Right cardiac atrium (tissue), 5 donors: ENCODE measurements at regions not wholly inside any gene's neighbourhood (a gene's known extent, or its start where the extent isn't known, plus 50 kb on each side); places are given as distances from the start of the nearest gene placed in this dataset.

Experiments
- ATAC-seq, 2 donors: fragments of 200-7000 bp; cut with Tn5 transposase; one replicate each; pipeline versions ENCODE4 v1.8.0 to v1.9.1; 2020; ENCODE audit warnings: moderate library complexity in 2 of 2, mild to moderate bottlenecking in 1 of 2
- DNase-seq, 3 donors: peaks; one replicate each; pipeline ENCODE4 v3.0.0-alpha.2; 2020
- H3K27ac ChIP-seq: one replicate; pipeline ENCODE4 v1.5.1; 2013; ENCODE audit warnings: mild to moderate bottlenecking, low read length, control low read depth, moderate library complexity
- H3K27me3 ChIP-seq: one replicate; pipeline ENCODE4 v1.6.1; 2013; ENCODE audit not compliant: control insufficient read depth, insufficient read depth
- H3K4me1 ChIP-seq: one replicate; pipeline ENCODE4 v1.6.1; 2013; ENCODE audit warnings: low read length; ENCODE audit not compliant: control insufficient read depth, insufficient read depth
- H3K4me3 ChIP-seq: one replicate; pipeline ENCODE4 v1.5.1; 2013; ENCODE audit warnings: low read length, control low read depth
- H3K9me3 ChIP-seq: one replicate; pipeline ENCODE4 v1.6.1; 2013; ENCODE audit warnings: low read length; ENCODE audit not compliant: control insufficient read depth
- WGBS: extraction: QIAGEN DNeasy Blood & Tissue Kit; methylation state at CpG from one replicate; pipeline ENCODE4 v1.1.7; 2013; 5-methylcytosine and 5-hydroxymethylcytosine counted together
- intact Hi-C, 4 donors: fragments of 100-400 bp; cut with DNase I; formaldehyde crosslinking; loops; one replicate each; pipeline versions ENCODE4 v1.11.0 to v1.14.0; 2022 to 2023
- donor health status: healthy with polysubstance abuse.
- donor health status: DM: no; HTN: yes; CAD: no.
- donor health status: DM: no; HTN: no; CAD: no.
- donor health status: DM: no; HTN: yes; CAD: no; lungs with severe emphysema.
- donor health status: DM: yes; HTN: yes; CAD: no.

DNA sequence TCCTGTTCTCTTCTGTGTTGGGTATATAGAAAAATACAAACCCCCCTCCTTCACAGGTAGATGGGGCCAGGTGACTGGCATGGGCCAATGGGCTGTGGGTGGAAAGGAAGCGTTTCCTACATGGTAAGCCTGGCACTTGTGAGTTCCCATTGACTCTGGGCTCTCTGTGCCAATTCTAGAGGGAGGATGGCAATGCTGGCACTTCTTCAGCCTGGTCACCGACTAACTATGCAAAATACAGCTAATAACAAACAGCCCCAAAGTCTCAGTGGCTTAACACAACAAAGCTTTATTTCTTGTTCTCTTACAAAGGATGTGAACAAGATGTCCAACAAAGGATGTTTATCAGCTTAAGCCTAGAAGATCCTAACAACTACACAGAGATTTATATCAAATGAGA lies 258.1 kb downstream of the SYK start:
- Histone ChIP-seq H3K27ac (peak overlapping the region; percentile 30), H3K4me3 (no peak overlapping the region), H3K27me3 (no peaks in the 10 kb centered on the region), H3K9me3 (no peaks in the 10 kb centered on the region), H3K4me1 (peaks cover 7% of the 10 kb centered on the region)
- ATAC-seq: no peak
- DNase-seq: no peak
- 76% methylated on average over 2 of the region's 2 CpGs for WGBS
- intact Hi-C loops: no loop called here

DNA sequence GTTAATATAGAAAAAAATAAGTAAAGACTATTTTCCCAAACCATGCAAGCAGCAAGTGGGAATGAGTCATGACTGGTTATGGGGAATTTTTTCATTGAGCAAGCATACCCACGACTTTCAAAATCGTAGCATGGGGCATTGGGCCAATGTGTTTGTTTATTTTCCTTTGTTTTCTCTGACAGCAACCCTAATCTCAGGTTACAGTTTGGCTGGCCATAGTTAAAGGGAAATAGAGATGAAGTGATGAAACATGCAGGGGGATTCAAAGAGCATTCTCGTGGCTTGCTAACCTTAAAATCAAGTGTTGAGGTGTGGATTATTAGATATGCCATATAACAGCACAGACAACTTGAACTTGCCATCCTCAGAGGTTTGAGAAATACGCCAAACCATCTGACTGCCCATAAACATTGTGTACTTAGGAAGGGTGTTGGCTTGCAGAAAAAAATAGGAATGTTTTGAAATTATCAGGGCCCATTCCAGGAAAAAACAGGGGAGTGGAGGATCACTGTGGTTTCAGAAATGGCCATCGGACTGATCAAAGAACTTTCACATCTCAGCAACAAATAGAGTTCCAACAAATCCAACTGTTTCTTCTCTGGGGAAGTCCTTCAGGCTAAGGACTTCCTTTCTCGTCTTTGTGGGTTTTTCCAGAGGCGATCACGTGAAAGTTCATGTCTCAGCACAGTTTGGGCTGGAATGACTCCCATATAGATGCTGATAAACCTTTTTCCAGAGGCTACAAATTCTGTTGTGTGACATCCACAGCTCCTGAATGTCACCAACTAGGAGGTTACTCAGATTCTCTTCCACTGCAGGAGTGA lies 259.1 kb downstream of the SYK start:
- peak; percentile 70 to 79 for ATAC-seq
- peak in 1 of 3 donors; percentile 33 for DNase-seq
- intact Hi-C loops: no loop called here
- H3K27ac ChIP-seq: peak overlapping the region; percentile 44
- H3K9me3 ChIP-seq: no peaks in the 10 kb centered on the region
- H3K4me3 ChIP-seq: no peak overlapping the region
- H3K4me1 ChIP-seq: peaks cover 7% of the 10 kb centered on the region
- 17% methylated on average over 8 of the region's 8 CpGs for WGBS
- H3K27me3 ChIP-seq: no peaks in the 10 kb centered on the region

GRCh38 chr9:91061506-91061905 lies 259.9 kb downstream of the SYK start:
- DNase-seq (no peak), ATAC-seq (no peak)
- 75% methylated on average over 2 of the region's 2 CpGs for WGBS
- H3K27me3 ChIP-seq: no peaks in the 10 kb centered on the region
- intact Hi-C loops: no loop called here
- H3K4me3 ChIP-seq: no peak overlapping the region
- H3K4me1 ChIP-seq: peaks cover 7% of the 10 kb centered on the region
- H3K27ac ChIP-seq: no peak overlapping the region
- no peaks in the 10 kb centered on the region for H3K9me3 ChIP-seq

DNA sequence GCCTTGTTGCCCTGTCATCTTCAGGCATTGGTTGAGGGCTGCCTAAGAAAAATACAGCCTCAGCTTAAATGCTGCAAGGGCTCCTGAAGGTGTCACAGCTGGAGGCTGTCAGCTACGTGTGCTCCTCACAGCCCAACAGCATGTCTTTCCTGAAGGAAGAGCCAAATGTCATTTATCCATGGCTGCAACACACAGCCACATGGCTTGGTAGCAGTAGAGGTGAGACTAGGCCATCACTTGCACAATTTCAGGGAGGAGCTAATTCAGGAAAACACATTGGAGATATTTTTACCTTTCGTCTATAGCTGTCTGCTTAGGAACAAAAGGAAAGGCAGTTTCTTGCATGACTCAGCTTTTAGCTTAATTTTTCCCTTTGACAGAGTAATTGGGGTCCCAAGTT lies 260.7 kb downstream of the SYK start:
- no peak for DNase-seq
- Histone ChIP-seq H3K4me3 (no peak overlapping the region), H3K27ac (no peak overlapping the region), H3K27me3 (no peaks in the 10 kb centered on the region), H3K9me3 (no peaks in the 10 kb centered on the region), H3K4me1 (peaks cover 7% of the 10 kb centered on the region)
- intact Hi-C loops: no loop called here
- ATAC-seq: no peak
- 81% methylated on average over 2 of the region's 2 CpGs for WGBS

DNA sequence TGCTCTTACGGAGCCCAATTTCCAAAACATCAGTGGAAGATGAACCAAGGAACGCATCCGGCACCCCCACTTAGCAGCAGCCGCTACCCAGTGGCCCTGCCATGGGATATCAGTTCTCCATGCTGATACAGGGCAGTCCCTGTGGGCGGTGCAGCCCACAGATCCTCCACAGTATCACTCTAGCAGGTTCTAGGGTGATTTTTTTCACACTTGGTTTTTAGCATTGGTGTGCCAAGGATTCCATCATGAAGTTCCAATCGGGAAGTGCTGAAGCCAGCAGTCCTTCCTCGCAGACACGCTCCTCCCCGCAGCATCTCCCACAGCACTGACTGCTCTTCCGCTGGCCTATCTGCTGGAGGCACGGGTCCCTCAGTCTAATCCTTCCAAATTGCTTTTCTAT lies 261.9 kb downstream of the SYK start:
- 85% methylated on average over 11 of the region's 11 CpGs for WGBS
- ATAC-seq (no peak), DNase-seq (no peak)
- intact Hi-C loops: no loop called here
- peaks cover 7% of the 10 kb centered on the region for H3K4me1 ChIP-seq
- H3K27me3 ChIP-seq: no peaks in the 10 kb centered on the region
- no peaks in the 10 kb centered on the region for H3K9me3 ChIP-seq
- H3K4me3 ChIP-seq: no peak overlapping the region
- H3K27ac ChIP-seq: no peak overlapping the region

GRCh38 chr9:91065231-91066041 lies 263.8 kb downstream of the SYK start:
- Histone ChIP-seq H3K4me1 (peaks cover 5% of the 10 kb centered on the region), H3K27me3 (no peaks in the 10 kb centered on the region), H3K9me3 (no peaks in the 10 kb centered on the region), H3K4me3 (no peak overlapping the region), H3K27ac (no peak overlapping the region)
- intact Hi-C loops: no loop called here
- ATAC-seq: no peak
- no peak for DNase-seq
- 90% methylated on average over 5 of the region's 5 CpGs for WGBS

DNA sequence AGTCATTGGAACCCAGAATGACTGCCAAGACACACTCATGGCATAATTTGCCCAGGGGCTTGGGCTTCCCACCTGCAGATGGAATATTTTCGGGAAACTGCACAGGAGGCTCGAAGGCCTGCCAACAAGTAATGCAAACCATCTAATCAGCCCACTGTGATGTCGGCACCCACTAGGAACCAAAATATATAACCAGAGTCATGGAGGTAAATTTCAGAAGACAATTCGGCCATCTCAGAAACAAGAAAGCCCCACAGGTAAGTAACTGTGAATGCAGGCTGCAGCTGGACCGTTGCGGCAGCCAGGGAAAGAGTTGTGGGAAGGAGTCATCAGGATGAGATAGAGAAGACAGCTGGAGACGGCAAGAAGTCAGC lies 264.4 kb downstream of the SYK start:
- ATAC-seq (no peak), DNase-seq (no peak)
- Histone ChIP-seq H3K27ac (no peak overlapping the region), H3K4me1 (peaks cover 1% of the 10 kb centered on the region), H3K27me3 (no peaks in the 10 kb centered on the region), H3K4me3 (no peak overlapping the region), H3K9me3 (no peaks in the 10 kb centered on the region)
- intact Hi-C loops: no loop called here
- WGBS: 87% methylated on average over 7 of the region's 7 CpGs

GRCh38 chr9:91066856-91067255 lies 265.2 kb downstream of the SYK start:
- H3K4me1 ChIP-seq: no peaks in the 10 kb centered on the region
- intact Hi-C loops: no loop called here
- H3K27me3 ChIP-seq: no peaks in the 10 kb centered on the region
- no peak overlapping the region for H3K27ac ChIP-seq
- 97% methylated on average over 4 of the region's 4 CpGs for WGBS
- no peaks in the 10 kb centered on the region for H3K9me3 ChIP-seq
- ATAC-seq: no peak
- no peak for DNase-seq
- no peak overlapping the region for H3K4me3 ChIP-seq

DNA sequence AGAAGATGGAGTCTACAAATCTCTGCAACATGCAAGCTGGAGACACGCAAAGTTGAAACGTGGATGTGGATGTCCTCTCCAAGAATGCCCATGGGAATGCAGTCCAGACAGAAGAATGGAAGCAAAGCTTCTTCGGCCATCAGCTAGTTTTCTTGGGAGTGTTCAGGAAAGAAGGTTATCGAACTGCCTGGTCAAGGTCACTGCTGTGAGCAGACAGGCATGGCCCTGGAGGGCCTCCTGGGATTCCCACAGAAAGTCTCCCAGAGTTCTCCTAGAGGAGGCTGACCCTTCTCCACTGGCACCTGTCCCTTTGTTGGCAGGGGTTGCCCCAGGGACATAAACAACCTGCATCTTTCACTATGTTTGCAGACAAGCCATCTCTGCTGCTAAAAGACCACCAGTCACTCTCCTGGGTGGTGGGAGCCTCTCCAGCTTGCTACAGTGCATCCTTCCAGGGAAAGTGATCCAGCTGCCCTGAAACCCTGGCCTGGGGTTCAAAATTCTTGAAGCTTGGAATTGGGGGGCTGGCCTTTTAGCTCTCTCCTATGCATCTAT lies 265.8 kb downstream of the SYK start:
- Histone ChIP-seq H3K4me3 (no peak overlapping the region), H3K27me3 (no peaks in the 10 kb centered on the region), H3K9me3 (no peaks in the 10 kb centered on the region), H3K27ac (no peak overlapping the region), H3K4me1 (no peaks in the 10 kb centered on the region)
- 73% methylated on average over 4 of the region's 4 CpGs for whole genome bisulfite sequencing
- DNase-seq: no peak
- no peak for ATAC-seq
- intact Hi-C loops: no loop called here

DNA sequence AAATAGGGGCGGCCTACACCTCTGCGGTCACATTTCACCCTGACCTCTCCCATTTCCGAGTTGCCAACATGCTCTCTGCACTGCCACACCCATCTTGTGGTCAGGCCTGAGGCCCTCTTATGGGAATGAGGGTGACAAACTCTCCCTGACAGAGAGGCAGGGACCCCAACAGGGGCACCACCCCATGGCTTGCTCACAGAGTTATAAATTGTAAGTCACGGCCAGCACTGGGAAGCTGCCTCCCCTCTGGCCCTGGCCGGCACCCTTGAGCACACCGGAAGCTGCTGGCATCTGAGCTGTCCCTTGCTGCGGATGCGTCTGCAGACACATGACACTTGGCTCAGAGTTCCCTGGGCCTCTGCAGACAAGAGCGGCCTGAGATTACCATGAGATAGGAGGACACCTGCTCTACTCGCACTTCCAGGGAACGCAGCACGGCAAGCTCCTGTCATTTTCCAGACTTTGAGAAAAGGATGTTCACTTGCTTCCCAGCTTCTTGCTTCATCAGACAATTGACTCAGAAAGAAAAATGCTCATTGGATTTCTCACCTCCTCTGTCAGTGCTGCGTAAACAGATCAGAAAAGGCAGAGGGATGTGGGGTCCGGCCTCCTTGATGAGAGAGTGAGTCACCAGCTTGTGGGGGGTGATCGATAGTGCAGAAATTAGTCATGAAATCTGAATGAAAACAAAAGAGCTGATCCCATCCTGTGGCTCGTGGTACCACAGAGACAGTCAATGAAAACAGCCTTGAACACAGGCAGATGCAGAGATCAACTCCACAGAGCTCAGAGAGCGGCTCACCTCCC lies 269.8 kb downstream of the SYK start:
- Histone ChIP-seq H3K9me3 (no peaks in the 10 kb centered on the region), H3K4me1 (peaks cover 2% of the 10 kb centered on the region), H3K27me3 (no peaks in the 10 kb centered on the region), H3K27ac (no peak overlapping the region), H3K4me3 (no peak overlapping the region)
- ATAC-seq (peak in 1 of 2 donors; percentile 44), DNase-seq (peak in 2 of 3 donors; percentile 53 to 60)
- 65% methylated on average over 17 of the region's 17 CpGs for WGBS
- intact Hi-C loops: no loop called here
